ENCODE measurements at regions not wholly inside any gene's neighbourhood (a gene's known extent, or its start where the extent isn't known, plus 50 kb on each side); places are given as distances from the start of the nearest gene placed in this dataset.

DNA sequence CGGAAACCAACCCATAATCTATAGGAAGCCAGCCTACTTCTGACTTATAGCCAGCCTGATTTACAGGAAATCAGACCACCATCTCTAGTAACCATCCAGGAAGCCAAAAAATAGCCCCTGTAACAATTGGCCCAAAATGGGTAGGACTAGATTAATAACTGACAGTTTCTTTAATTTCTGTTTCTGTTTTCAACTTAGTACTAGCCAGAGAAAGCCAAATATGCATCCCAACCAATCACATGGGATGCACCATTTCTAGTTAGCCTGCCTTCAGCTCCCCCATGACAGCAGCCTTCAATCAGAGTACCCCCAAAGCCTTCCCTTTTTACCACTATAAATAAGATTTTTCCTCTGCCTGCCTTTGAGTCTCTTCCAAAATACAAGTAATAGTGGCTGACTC lies 239.1 kb upstream of the GADL1 start:
- no peaks in the 10 kb centered on the region for H3K9me3 ChIP-seq (ENCODE audit: insufficient read depth, low read depth, low read length)
- no peaks in the 10 kb centered on the region for H3K27me3 ChIP-seq (ENCODE audit: insufficient read depth, low read length)
- H3K9ac ChIP-seq (ENCODE audit: low read length) = no peak overlapping the region
- Mint-ChIP-seq H3K27ac (ENCODE audit: unreplicated experiment) (no peak overlapping the region), H3K27me3 (ENCODE audit: low read depth, unreplicated experiment) (peaks cover 3% of the 10 kb centered on the region), H3K9me3 (ENCODE audit: unreplicated experiment) (no peaks in the 10 kb centered on the region), H3K4me3 (ENCODE audit: unreplicated experiment) (no peak overlapping the region), H3K36me3 (ENCODE audit: low read depth, unreplicated experiment) (no peaks in the 10 kb centered on the region), H3K4me1 (ENCODE audit: low read depth, unreplicated experiment) (peaks cover 9% of the 10 kb centered on the region)
- H3K27ac ChIP-seq (ENCODE audit: low read depth, low read length) = no peak overlapping the region
- no peaks in the 10 kb centered on the region for H3K79me2 ChIP-seq (ENCODE audit: insufficient read depth, low read length)
- no peak overlapping the region for H3K4me3 ChIP-seq (ENCODE audit: insufficient read depth, low read depth, low read length)
- H4K20me1 ChIP-seq (ENCODE audit: insufficient read depth, low read length) = no peaks in the 10 kb centered on the region
- FAIRE-seq (no peak), DNase-seq (ENCODE audit: low read depth) (no peak)
- no peak overlapping the region for H2AFZ ChIP-seq (ENCODE audit: low read depth, low read length)
- no peaks in the 10 kb centered on the region for H3K4me1 ChIP-seq (ENCODE audit: insufficient read depth, low read length)
- TF ChIP-seq EZH2 (IDR thresholded peaks at IDR 0.05; ENCODE audit: insufficient read depth, low read length) = no peak
- TF ChIP-seq, protein P1, sequence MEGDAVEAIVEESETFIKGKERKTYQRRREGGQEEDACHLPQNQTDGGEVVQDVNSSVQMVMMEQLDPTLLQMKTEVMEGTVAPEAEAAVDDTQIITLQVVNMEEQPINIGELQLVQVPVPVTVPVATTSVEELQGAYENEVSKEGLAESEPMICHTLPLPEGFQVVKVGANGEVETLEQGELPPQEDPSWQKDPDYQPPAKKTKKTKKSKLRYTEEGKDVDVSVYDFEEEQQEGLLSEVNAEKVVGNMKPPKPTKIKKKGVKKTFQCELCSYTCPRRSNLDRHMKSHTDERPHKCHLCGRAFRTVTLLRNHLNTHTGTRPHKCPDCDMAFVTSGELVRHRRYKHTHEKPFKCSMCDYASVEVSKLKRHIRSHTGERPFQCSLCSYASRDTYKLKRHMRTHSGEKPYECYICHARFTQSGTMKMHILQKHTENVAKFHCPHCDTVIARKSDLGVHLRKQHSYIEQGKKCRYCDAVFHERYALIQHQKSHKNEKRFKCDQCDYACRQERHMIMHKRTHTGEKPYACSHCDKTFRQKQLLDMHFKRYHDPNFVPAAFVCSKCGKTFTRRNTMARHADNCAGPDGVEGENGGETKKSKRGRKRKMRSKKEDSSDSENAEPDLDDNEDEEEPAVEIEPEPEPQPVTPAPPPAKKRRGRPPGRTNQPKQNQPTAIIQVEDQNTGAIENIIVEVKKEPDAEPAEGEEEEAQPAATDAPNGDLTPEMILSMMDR (IDR thresholded peaks at IDR 0.05; ENCODE audit: insufficient read depth, low read depth, low read length) = no peak
- no peak overlapping the region for H3K4me2 ChIP-seq (ENCODE audit: low read length)
- H3K36me3 ChIP-seq (ENCODE audit: insufficient read depth, low read length) = no peaks in the 10 kb centered on the region

DNA sequence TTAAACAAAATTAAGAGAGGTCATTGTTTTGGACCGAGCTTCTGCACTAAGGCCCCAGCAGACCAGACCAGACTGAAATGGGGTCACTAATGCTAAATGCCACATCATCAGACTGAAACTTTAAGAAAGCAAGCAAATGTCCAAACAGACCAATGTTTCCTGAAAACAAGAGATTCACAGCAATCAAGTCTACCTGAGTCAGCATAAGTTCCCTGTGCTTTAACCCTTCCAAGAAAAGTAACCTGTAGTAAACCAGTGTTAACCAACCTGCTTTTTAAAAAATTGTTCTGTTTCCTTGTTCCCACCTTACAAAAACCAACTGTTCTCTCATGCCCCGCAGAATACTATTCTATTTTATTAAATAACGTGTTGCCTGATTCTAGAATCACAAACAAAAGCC lies 241.1 kb upstream of the GADL1 start:
- Mint-ChIP-seq H3K27ac (ENCODE audit: unreplicated experiment) (no peak overlapping the region), H3K36me3 (ENCODE audit: low read depth, unreplicated experiment) (no peaks in the 10 kb centered on the region), H3K4me1 (ENCODE audit: low read depth, unreplicated experiment) (peaks cover 10% of the 10 kb centered on the region), H3K9me3 (ENCODE audit: unreplicated experiment) (no peaks in the 10 kb centered on the region), H3K27me3 (ENCODE audit: low read depth, unreplicated experiment) (peaks cover under 1% of the 10 kb centered on the region), H3K4me3 (ENCODE audit: unreplicated experiment) (no peak overlapping the region)
- no peak overlapping the region for H3K4me2 ChIP-seq (ENCODE audit: low read length)
- no peaks in the 10 kb centered on the region for H3K36me3 ChIP-seq (ENCODE audit: insufficient read depth, low read length)
- H2AFZ ChIP-seq (ENCODE audit: low read depth, low read length) = no peak overlapping the region
- no peak overlapping the region for H3K27ac ChIP-seq (ENCODE audit: low read depth, low read length)
- H3K4me3 ChIP-seq (ENCODE audit: insufficient read depth, low read depth, low read length) = no peak overlapping the region
- FAIRE-seq = no peak
- H3K4me1 ChIP-seq (ENCODE audit: insufficient read depth, low read length) = no peaks in the 10 kb centered on the region
- no peak for DNase-seq (ENCODE audit: low read depth)
- H3K27me3 ChIP-seq (ENCODE audit: insufficient read depth, low read length) = no peaks in the 10 kb centered on the region
- TF ChIP-seq EZH2 (IDR thresholded peaks at IDR 0.05; ENCODE audit: insufficient read depth, low read length) = no peak
- TF ChIP-seq, protein P1 (IDR thresholded peaks at IDR 0.05; ENCODE audit: insufficient read depth, low read depth, low read length) = no peak
- H3K9me3 ChIP-seq (ENCODE audit: insufficient read depth, low read depth, low read length) = no peaks in the 10 kb centered on the region
- H3K9ac ChIP-seq (ENCODE audit: low read length) = no peak overlapping the region
- H3K79me2 ChIP-seq (ENCODE audit: insufficient read depth, low read length) = no peaks in the 10 kb centered on the region
- H4K20me1 ChIP-seq (ENCODE audit: insufficient read depth, low read length) = no peaks in the 10 kb centered on the region

DNA sequence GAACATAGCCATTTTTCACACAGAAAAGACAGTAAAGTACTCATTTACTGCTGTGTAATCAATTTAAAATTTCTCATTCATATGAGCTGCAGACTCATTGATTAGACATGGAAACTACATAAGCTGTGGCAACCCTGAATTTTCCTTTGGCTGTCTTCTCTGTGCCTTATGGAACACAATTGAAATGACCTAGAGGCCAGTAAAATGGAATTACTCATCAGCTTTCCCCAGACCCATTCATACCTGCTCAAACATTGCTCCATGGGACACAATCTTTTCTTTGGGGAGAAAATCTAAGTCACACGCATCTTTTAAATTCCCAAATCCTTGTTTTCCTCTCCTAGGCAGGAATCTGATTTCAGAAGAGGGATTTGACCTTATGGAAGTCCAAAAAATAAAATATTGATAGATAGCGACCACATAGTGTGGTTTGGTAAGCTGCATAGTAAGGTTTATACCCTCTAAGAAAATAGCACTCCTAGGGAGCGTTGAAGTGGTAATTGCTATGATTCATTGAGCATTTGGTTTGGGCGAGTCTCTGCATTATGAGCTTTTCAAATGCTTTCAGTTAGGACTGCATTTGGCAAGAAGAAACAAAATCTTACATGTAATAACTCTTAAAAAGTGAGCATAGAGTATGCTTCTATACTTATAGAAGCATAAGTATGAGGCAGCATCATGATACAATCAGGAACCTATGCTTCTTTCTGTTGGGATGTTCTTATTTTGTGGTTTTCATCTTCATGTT lies 243.4 kb upstream of the GADL1 start:
- no peaks in the 10 kb centered on the region for H4K20me1 ChIP-seq (ENCODE audit: insufficient read depth, low read length)
- no peaks in the 10 kb centered on the region for H3K4me1 ChIP-seq (ENCODE audit: insufficient read depth, low read length)
- H3K36me3 ChIP-seq (ENCODE audit: insufficient read depth, low read length) = no peaks in the 10 kb centered on the region
- H3K79me2 ChIP-seq (ENCODE audit: insufficient read depth, low read length) = no peaks in the 10 kb centered on the region
- H3K9me3 Mint-ChIP-seq (ENCODE audit: unreplicated experiment) = no peaks in the 10 kb centered on the region
- TF ChIP-seq, protein P1 (IDR thresholded peaks at IDR 0.05; ENCODE audit: insufficient read depth, low read depth, low read length) = no peak
- no peak for TF ChIP-seq EZH2 (IDR thresholded peaks at IDR 0.05; ENCODE audit: insufficient read depth, low read length)
- no peaks in the 10 kb centered on the region for H3K36me3 Mint-ChIP-seq (ENCODE audit: low read depth, unreplicated experiment)
- no peak overlapping the region for H2AFZ ChIP-seq (ENCODE audit: low read depth, low read length)
- no peak overlapping the region for H3K4me3 ChIP-seq (ENCODE audit: insufficient read depth, low read depth, low read length)
- no peak overlapping the region for H3K27ac ChIP-seq (ENCODE audit: low read depth, low read length)
- H3K9ac ChIP-seq (ENCODE audit: low read length) = no peak overlapping the region
- peak; percentile 46 for DNase-seq (ENCODE audit: low read depth)
- H3K27ac Mint-ChIP-seq (ENCODE audit: unreplicated experiment) = no peak overlapping the region
- peaks cover 10% of the 10 kb centered on the region for H3K4me1 Mint-ChIP-seq (ENCODE audit: low read depth, unreplicated experiment)
- no peak overlapping the region for H3K4me2 ChIP-seq (ENCODE audit: low read length)
- no peak overlapping the region for H3K4me3 Mint-ChIP-seq (ENCODE audit: unreplicated experiment)
- no peaks in the 10 kb centered on the region for H3K27me3 Mint-ChIP-seq (ENCODE audit: low read depth, unreplicated experiment)
- H3K27me3 ChIP-seq (ENCODE audit: insufficient read depth, low read length) = no peaks in the 10 kb centered on the region
- H3K9me3 ChIP-seq (ENCODE audit: insufficient read depth, low read depth, low read length) = no peaks in the 10 kb centered on the region
- FAIRE-seq = peak; percentile 43
